ENCODE measurements at regions not wholly inside any gene's neighbourhood (a gene's known extent, or its start where the extent isn't known, plus 50 kb on each side); places are given as distances from the start of the nearest gene placed in this dataset.

DNA sequence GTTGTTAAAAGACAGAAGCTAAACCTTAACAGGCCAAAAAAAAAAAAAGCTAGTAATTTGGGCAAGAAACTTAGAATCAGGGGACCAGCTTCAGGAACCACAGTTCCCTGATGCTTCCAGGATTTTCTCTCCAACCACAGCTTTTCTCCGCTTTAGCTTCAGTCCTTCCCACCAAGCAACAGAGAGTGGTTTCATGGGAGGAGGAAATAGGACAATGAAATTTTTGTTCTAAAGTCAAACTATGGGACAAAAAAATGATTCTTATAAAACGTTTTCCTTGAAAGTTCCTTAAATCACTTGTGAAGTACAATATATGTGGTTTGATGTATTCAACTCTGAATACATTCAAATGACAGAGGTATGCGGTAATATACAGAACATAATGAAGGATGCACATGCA lies 71.0 kb upstream of the DHX15 start:
- no peak for DNase-seq
- peaks cover 0 to 17% (median 3%) of the 10 kb centered on the region in 4 experiments for H3K27me3 ChIP-seq (replicated peaks in 1 of 4; ENCODE audit: control extremely low read depth in 1 of 4, control insufficient read depth in 3 of 4, insufficient read depth in 4 of 4, low read length in 3 of 4)
- no CpG with 5 or more reads among the region's 3 CpGs for WGBS (ENCODE audit: insufficient coverage)
- CTCF ChIA-PET, result interaction anchor here (0.6 kb wide), 1 partner anchor 229 kb away, joined by 4 read pairs; no protein-coding TSS in a partner anchor
- no peak overlapping the region for H3K4me3 Mint-ChIP-seq
- H4K20me1 ChIP-seq (ENCODE audit: control insufficient read depth, insufficient read depth, low read length, poor library complexity, severe bottlenecking), result no peaks in the 10 kb centered on the region
- intact Hi-C loops (cut with micrococcal nuclease), result no loop called here
- H2AFZ ChIP-seq (ENCODE audit: insufficient read depth, low read depth, low read length, poor library complexity, severe bottlenecking), result no peak overlapping the region
- POLR2A ChIA-PET, result no interaction called here
- TF ChIP-seq, protein P1, sequence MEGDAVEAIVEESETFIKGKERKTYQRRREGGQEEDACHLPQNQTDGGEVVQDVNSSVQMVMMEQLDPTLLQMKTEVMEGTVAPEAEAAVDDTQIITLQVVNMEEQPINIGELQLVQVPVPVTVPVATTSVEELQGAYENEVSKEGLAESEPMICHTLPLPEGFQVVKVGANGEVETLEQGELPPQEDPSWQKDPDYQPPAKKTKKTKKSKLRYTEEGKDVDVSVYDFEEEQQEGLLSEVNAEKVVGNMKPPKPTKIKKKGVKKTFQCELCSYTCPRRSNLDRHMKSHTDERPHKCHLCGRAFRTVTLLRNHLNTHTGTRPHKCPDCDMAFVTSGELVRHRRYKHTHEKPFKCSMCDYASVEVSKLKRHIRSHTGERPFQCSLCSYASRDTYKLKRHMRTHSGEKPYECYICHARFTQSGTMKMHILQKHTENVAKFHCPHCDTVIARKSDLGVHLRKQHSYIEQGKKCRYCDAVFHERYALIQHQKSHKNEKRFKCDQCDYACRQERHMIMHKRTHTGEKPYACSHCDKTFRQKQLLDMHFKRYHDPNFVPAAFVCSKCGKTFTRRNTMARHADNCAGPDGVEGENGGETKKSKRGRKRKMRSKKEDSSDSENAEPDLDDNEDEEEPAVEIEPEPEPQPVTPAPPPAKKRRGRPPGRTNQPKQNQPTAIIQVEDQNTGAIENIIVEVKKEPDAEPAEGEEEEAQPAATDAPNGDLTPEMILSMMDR (IDR thresholded peaks at IDR 0.05), result no peak
- no peak for TF ChIP-seq EZH2 (IDR thresholded peaks at IDR 0.05; ENCODE audit: borderline replicate concordance, insufficient read depth, low read depth, low read length, poor library complexity, severe bottlenecking)
- no peaks in the 10 kb centered on the region for H3K79me2 ChIP-seq (ENCODE audit: control insufficient read depth, insufficient read depth, low read length)
- H3K9me3 ChIP-seq (ENCODE audit: control extremely low read depth in 1 of 3, control insufficient read depth in 2 of 3, insufficient read depth in 1 of 3, low read length in 2 of 3), result peaks cover 0 to 7% (median 0%) of the 10 kb centered on the region in 3 donors
- peaks cover 3 to 6% of the 10 kb centered on the region in 2 donors for H3K4me1 ChIP-seq (ENCODE audit: control insufficient read depth in 2 of 2, insufficient read depth in 2 of 2, low read length in 2 of 2)
- no peak for ATAC-seq (ENCODE audit: low read depth)
- peaks cover 3% of the 10 kb centered on the region for H3K9me3 Mint-ChIP-seq (ENCODE audit: insufficient read depth)
- no peak overlapping the region for H3K4me3 ChIP-seq (ENCODE audit: control extremely low read depth in 1 of 5, extremely low read depth in 1 of 5, insufficient read depth in 1 of 5, low read depth in 2 of 5, low read length in 4 of 5)
- H3K9ac ChIP-seq (ENCODE audit: low read length), result no peak overlapping the region
- H3K27me3 Mint-ChIP-seq, result peaks cover 52% of the 10 kb centered on the region
- peaks cover 4% of the 10 kb centered on the region for H3K4me1 Mint-ChIP-seq
- H3K4me2 ChIP-seq (replicated peaks; ENCODE audit: low read depth, low read length, poor library complexity, severe bottlenecking), result no peak overlapping the region
- H3K36me3 ChIP-seq (replicated peaks in 1 of 2; ENCODE audit: control extremely low read depth in 1 of 2, control insufficient read depth in 1 of 2, extremely low read depth in 1 of 2, insufficient read depth in 2 of 2, low read length in 1 of 2), result no peaks in the 10 kb centered on the region
- H3K27ac Mint-ChIP-seq, result no peak overlapping the region
- H3K27ac ChIP-seq (ENCODE audit: low read length in 2 of 2), result no peak overlapping the region

GRCh38 chr4:24655971-24656370 lies 71.6 kb upstream of the DHX15 start:
- DNase-seq (no peak), ATAC-seq (ENCODE audit: low read depth) (no peak)
- no peak for TF ChIP-seq EZH2 (IDR thresholded peaks at IDR 0.05; ENCODE audit: borderline replicate concordance, insufficient read depth, low read depth, low read length, poor library complexity, severe bottlenecking)
- TF ChIP-seq, protein P1 (IDR thresholded peaks at IDR 0.05), result no peak
- no peak overlapping the region for H3K27ac ChIP-seq (ENCODE audit: low read length in 2 of 2)
- H2AFZ ChIP-seq (ENCODE audit: insufficient read depth, low read depth, low read length, poor library complexity, severe bottlenecking), result no peak overlapping the region
- peaks cover 3 to 6% of the 10 kb centered on the region in 2 donors for H3K4me1 ChIP-seq (ENCODE audit: control insufficient read depth in 2 of 2, insufficient read depth in 2 of 2, low read length in 2 of 2)
- H3K9ac ChIP-seq (ENCODE audit: low read length), result no peak overlapping the region
- POLR2A ChIA-PET, result no interaction called here
- intact Hi-C loops (cut with micrococcal nuclease), result no loop called here
- CTCF ChIA-PET, result no interaction called here
- WGBS (ENCODE audit: insufficient coverage), result no CpG with 5 or more reads among the region's 4 CpGs
- peaks cover 0 to 23% (median 3%) of the 10 kb centered on the region in 4 experiments for H3K27me3 ChIP-seq (replicated peaks in 1 of 4; ENCODE audit: control extremely low read depth in 1 of 4, control insufficient read depth in 3 of 4, insufficient read depth in 4 of 4, low read length in 3 of 4)
- Mint-ChIP-seq H3K27ac (no peak overlapping the region), H3K4me3 (no peak overlapping the region), H3K9me3 (ENCODE audit: insufficient read depth) (peaks cover 3% of the 10 kb centered on the region), H3K4me1 (peaks cover 4% of the 10 kb centered on the region), H3K27me3 (peaks cover 52% of the 10 kb centered on the region)
- no peaks in the 10 kb centered on the region for H4K20me1 ChIP-seq (ENCODE audit: control insufficient read depth, insufficient read depth, low read length, poor library complexity, severe bottlenecking)
- peaks cover 0 to 7% (median 0%) of the 10 kb centered on the region in 3 donors for H3K9me3 ChIP-seq (ENCODE audit: control extremely low read depth in 1 of 3, control insufficient read depth in 2 of 3, insufficient read depth in 1 of 3, low read length in 2 of 3)
- H3K79me2 ChIP-seq (ENCODE audit: control insufficient read depth, insufficient read depth, low read length), result no peaks in the 10 kb centered on the region
- H3K4me2 ChIP-seq (replicated peaks; ENCODE audit: low read depth, low read length, poor library complexity, severe bottlenecking), result no peak overlapping the region
- H3K36me3 ChIP-seq (replicated peaks in 1 of 2; ENCODE audit: control extremely low read depth in 1 of 2, control insufficient read depth in 1 of 2, extremely low read depth in 1 of 2, insufficient read depth in 2 of 2, low read length in 1 of 2), result no peaks in the 10 kb centered on the region
- H3K4me3 ChIP-seq (ENCODE audit: control extremely low read depth in 1 of 5, extremely low read depth in 1 of 5, insufficient read depth in 1 of 5, low read depth in 2 of 5, low read length in 4 of 5), result no peak overlapping the region

Data from B cell (primary cell).